Ishikawa (cell line): ENCODE measurements at regions not wholly inside any gene's neighbourhood (a gene's known extent, or its start where the extent isn't known, plus 50 kb on each side); places are given as distances from the start of the nearest gene placed in this dataset.

ENCODE experiments used
- CEBPB ChIP-seq: IDR thresholded peaks from 2 replicates; pipeline ENCODE4 v1.6.1; 2012
- CREB1 ChIP-seq: IDR thresholded peaks from 2 replicates; pipeline ENCODE4 v1.6.1; 2012; ENCODE audit warnings: low read depth
- EGR1 ChIP-seq: IDR thresholded peaks from 2 replicates; pipeline ENCODE4 v1.6.1; 2012
- EP300 ChIP-seq: IDR thresholded peaks from 2 replicates; pipeline ENCODE4 v1.6.1; 2012; ENCODE audit warnings: borderline replicate concordance
- FOXM1 ChIP-seq: IDR thresholded peaks from 2 replicates; pipeline ENCODE4 v1.6.1; 2012; ENCODE audit warnings: low read depth, borderline replicate concordance
- MAX ChIP-seq: IDR thresholded peaks from 2 replicates; pipeline ENCODE4 v1.6.1; 2012
- NFIC ChIP-seq: IDR thresholded peaks from 2 replicates; pipeline ENCODE4 v1.6.1; 2012
- RAD21 ChIP-seq: IDR thresholded peaks from 2 replicates; pipeline ENCODE4 v1.6.1; 2012; ENCODE audit warnings: low read depth
- REST ChIP-seq: IDR thresholded peaks from 2 replicates; pipeline ENCODE4 v1.6.1; 2012; ENCODE audit warnings: low read depth, mild to moderate bottlenecking
- TAF1 ChIP-seq: IDR thresholded peaks from 2 replicates; pipeline ENCODE4 v1.6.1; 2012; ENCODE audit warnings: low read depth, mild to moderate bottlenecking
- TCF12 ChIP-seq: IDR thresholded peaks from 2 replicates; pipeline ENCODE4 v1.6.1; 2012; ENCODE audit warnings: low read depth
- TEAD4 ChIP-seq: IDR thresholded peaks from 2 replicates; pipeline ENCODE4 v1.6.1; 2012
- USF1 ChIP-seq: IDR thresholded peaks from 2 replicates; pipeline ENCODE4 v1.6.1; 2012
- YY1 ChIP-seq: IDR thresholded peaks from 2 replicates; pipeline ENCODE4 v1.6.1; 2012; ENCODE audit warnings: low read depth
- ZBTB7A ChIP-seq: IDR thresholded peaks from 2 replicates; pipeline ENCODE4 v1.6.1; 2012; ENCODE audit warnings: low read depth

GRCh38 chr4:128388796-128389195 is 101.2 kb upstream of the PGRMC2 start:
- no peak for TF ChIP-seq MAX
- no peak for TF ChIP-seq EGR1
- TF ChIP-seq TEAD4: no peak
- TF ChIP-seq EP300: no peak
- TF ChIP-seq RAD21: no peak
- TF ChIP-seq TAF1: no peak
- TF ChIP-seq TCF12: no peak
- no peak for TF ChIP-seq YY1

- peak; percentile 74 for TF ChIP-seq MAX
- no peak for TF ChIP-seq REST
Observed at GRCh38 chr4:128388352-128388630, 100.7 kb upstream of the PGRMC2 start.

- TF ChIP-seq TEAD4: peak; percentile 88
- TF ChIP-seq REST: no peak
- no peak for TF ChIP-seq TAF1
- peak; percentile 58; the same call in 1 of the 2 replicates for TF ChIP-seq YY1
- 0 out of 2 replicates have a peak, but pooled peaks have one; percentile 25 for TF ChIP-seq MAX
- peak; percentile 93 for TF ChIP-seq TCF12
- no peak; the same call in none of the 2 replicates for TF ChIP-seq ZBTB7A
- TF ChIP-seq NFIC: peak; percentile 89
- TF ChIP-seq EP300: peak; percentile 94
- TF ChIP-seq RAD21: no peak; the same call in 1 of the 2 replicates
- TF ChIP-seq USF1: no peak
- no peak; the same call in 1 of the 2 replicates for TF ChIP-seq CEBPB
- TF ChIP-seq FOXM1: peak; percentile 85; the same call in 1 of the 2 replicates
- no peak for TF ChIP-seq CREB1
- TF ChIP-seq EGR1: no peak
Observed at GRCh38 chr4:128387600-128388351, 100.2 kb upstream of the PGRMC2 start.

GRCh38 chr4:128386761-128387599 is 99.4 kb upstream of the PGRMC2 start:
- peak; percentile 98 for TF ChIP-seq TEAD4
- TF ChIP-seq MAX: peak; percentile 91
- peak; percentile 50; the same call in 1 of the 2 replicates for TF ChIP-seq YY1
- peak; percentile 41 for TF ChIP-seq USF1
- TF ChIP-seq EGR1: no peak
- peak; percentile 70; the same call in 1 of the 2 replicates for TF ChIP-seq CEBPB
- TF ChIP-seq CREB1: no peak
- peak; percentile 23; the same call in 1 of the 2 replicates for TF ChIP-seq RAD21
- peak; percentile 100 for TF ChIP-seq TCF12
- TF ChIP-seq REST: peak; percentile 32; the same call in 1 of the 2 replicates
- TF ChIP-seq EP300: peak; percentile 100
- no peak for TF ChIP-seq ZBTB7A
- 0 out of 2 replicates have a peak, but pooled peaks have one; percentile 17 for TF ChIP-seq TAF1
- peak; percentile 100 for TF ChIP-seq NFIC
- TF ChIP-seq FOXM1: peak; percentile 97
